Fibroblast of skin of left biceps (primary cell): ENCODE measurements at regions not wholly inside any gene's neighbourhood (a gene's known extent, or its start where the extent isn't known, plus 50 kb on each side); places are given as distances from the start of the nearest gene placed in this dataset.
"Not testable (repeated sequence)": the region's sequence is repeated elsewhere in the genome, so short reads cannot be mapped to it uniquely, and the experiment has no call there.

Experiments used
- DNase-seq, 2 experiments: peaks; one replicate each; pipeline ENCODE4 v3.0.0-alpha.2; 2013; ENCODE audit warnings: low read depth in 2 of 2

DNA sequence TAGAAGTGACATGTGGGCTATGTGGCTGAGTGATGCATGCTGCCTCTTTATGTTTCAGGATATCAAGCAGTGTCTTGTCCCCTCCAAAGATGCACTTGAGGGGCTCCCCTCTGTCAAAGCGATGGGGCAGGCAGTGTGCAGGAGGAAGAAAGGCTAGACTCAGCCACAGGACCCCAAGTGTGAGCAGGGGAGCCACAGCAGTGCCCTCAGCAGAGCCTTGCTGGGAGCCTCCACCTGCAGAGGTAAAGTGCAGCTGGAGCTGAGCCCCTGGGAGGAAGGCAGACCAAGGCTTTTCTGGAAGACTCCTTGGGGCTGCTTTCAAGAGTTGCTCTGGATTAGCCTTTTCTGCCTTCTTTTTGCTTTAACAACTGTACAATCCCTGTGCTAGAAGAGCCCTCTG lies 247.3 kb downstream of the DLEU7 start:
- no peak for DNase-seq

DNA sequence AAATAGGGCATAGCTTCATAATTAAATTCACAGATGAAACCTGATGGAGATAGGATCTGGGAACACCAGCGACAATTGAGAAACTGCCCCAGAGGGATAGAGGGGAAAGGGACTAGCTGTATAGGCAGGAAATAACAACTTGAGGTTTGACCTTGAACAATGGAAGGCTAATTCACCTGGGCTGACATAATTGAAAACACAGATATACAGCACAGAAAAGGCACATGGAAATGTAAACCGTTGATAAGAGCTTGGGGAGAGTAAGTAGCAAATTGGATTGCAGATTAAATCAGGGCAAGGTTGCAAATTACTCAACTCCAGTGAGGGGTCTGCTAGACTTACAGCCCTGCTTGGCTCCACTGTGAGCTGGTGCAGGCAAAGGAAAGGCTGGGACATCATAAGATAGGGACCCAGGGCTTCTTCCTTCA lies 246.7 kb downstream of the DLEU7 start:
- no peak for DNase-seq

DNA sequence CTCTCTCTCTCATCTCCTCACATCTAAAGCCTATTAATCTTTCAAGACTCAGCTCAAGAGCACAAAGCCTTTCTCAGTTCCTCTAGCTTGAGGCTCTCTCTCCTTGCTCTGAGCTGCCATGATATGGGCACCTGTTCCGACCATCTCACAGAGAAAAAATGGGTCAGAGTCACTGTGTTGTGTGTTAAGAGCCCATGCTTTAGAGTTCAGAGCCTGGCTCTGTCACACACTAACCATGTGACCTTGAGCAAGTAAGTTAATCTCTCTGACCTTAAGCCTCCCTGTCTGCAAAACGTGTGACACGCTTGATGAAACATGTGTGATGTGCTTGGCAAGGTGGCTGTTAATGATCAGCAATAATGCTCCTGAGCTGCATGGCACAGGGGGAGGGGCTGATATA lies 245.2 kb downstream of the DLEU7 start:
- no peak for DNase-seq

DNA sequence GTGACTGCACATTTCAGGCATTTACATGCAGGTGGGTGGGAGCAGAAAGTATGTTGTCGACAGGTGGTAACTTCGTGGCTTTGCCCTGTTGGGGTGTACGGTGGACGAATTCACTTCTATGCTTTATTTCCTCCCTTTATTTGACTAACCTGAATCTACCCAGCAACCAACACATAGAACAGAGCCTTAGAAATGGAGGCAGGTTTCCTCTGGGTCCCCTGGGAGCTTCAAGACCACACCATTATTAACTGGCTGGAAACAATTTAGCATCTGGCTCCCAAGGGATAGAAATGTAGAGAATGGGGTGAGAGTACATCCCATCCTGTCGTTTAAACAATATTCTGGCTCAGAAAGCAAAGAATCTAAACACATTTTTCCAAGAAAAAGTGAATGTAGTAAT lies 244.4 kb downstream of the DLEU7 start:
- no peak for DNase-seq

DNA sequence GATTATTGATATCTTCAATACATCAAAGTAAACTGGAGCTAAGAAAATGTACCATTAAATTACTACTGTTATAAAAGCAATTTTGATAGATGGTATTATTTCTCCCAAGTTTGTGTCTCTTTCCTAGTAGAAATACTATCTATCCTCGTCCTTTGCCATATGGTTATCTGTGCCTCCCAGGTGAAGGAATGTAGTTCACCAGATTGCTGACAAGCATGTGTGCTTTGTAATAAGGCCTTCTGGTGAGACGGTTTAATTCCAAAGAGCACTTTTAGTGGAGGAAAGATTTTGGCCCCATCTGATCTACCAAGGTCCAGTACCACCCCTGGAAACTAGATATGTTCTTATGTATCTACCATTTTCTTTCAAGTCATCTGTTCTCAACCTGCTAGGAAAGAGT lies 243.6 kb downstream of the DLEU7 start:
- DNase-seq = no peak

DNA sequence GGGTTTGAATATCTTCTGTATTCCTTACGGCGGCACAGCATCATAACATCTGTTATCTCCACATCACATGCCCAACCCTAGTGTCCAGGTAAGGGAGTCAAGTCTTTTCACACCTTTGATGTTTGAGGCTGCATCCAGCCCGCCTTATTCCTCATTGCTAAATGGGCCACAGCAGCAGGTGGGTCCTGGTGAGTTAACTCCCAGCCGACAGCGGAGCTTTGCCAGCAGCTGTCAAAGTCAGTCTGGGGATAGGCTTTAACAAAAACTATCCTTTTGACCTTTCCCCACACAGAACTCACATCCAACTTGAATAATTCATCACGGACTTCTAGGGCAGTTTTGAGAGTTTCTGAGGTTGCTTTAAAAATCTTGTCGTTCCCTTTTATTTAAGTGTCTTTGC lies 235.1 kb downstream of the DLEU7 start:
- no peak for DNase-seq

DNA sequence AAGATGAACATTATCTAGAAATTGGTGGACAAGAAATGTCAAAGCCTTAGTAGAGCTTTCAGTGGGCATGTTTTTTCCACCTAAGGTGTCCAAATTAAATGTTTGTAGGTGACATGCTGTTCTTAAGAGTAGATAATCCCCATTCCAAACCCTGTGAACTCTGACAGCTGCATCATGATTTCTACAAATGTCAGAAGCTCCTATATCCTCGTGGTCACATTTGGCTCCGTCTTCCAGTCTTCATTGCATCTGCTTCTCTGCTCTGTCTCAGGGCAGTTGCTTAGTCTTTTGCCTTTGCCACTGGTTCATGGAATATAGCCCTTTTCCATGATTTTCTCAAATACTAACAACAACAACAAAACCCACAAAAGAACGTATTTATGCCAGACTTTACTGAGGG lies 234.5 kb downstream of the DLEU7 start:
- no peak for DNase-seq

DNA sequence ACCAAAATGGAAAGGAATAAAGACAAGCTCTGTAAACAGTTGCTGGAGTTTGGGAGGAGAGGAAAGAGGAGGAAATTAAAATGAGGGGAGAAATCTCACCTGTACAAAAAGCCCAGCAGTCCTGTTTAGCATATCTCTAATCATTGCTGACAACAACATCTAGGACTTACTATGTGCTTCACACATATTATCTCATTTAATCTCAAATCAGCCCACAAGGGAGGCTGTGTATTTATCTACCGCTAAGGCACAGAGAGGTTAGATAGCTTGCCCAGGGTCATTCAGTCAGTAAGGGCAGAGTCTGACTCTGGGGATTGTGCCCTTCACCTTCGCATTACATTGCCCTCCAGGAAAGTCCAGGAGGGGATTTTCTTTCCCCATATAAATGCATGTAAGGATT lies 233.3 kb downstream of the DLEU7 start:
- DNase-seq = no peak

DNA sequence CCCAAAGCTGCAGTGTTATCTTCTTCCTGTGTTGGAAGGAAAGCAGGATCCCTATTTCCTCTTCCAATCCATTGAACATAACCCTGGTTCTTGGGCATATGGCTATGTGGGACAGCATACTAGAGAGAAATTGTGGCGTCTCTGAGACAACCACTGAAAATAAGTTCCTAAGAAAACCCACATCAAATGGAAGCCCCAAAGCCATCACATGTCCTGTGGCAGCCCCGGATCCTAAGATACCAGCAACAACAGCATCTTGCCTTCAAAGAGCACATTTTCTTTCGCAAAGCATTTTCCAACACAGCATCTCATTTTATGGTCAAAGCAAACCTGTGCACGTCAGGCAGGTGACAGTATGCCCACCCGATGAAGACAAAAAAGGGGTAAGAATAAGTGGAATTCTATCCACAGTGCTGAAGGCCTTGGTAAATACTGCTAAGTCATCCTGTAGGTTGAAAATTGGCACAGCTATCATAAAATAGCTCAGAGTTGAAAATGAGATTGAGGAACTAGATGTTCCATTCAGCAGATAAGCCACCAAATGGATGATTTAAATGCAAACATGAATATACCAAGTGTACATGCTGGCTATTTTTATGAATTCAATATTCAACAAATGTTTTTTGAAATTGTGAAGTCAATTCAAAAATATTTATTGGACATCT lies 232.2 kb downstream of the DLEU7 start:
- no peak for DNase-seq

DNA sequence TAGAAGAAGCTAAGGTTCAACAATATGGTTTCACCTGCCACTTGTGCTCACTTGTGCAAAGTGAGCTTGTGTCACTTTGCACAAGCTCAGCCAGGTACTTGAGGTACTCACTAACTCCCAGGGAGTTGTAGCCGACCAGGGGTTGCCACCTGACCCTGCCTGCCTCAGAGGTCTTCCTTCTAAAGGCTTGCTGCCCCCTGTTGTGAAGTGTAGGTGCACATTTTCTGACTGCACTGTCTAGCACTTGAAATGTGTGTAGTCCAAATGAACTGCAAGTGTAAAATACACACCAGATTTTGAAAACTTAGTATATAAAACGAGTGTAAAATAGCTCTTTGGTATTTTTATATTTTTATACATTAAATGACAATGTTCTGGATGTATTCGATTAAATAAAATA lies 230.8 kb downstream of the DLEU7 start:
- no peak for DNase-seq

DNA sequence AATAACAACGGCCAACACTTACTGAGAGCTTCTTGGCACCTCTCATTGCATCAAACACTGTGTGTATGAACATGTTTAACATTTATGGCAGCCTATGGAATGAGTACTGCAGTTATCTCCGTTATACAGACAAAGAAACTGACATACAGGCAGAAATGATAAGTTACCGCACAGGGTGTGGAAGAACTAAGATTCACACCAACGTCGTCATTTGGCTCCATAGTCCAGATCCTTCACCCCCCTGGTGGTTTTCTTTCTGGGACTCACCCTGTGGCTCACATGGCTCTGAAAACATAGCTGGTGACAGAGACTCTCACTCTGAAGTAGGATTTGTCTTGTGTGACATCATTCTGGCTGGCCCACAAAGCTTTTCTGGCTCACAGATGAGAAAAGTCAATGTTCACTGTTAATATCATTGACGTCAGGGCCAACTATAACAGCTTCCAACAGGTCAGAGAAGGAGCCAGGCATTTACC lies 230.1 kb downstream of the DLEU7 start:
- DNase-seq = no peak

DNA sequence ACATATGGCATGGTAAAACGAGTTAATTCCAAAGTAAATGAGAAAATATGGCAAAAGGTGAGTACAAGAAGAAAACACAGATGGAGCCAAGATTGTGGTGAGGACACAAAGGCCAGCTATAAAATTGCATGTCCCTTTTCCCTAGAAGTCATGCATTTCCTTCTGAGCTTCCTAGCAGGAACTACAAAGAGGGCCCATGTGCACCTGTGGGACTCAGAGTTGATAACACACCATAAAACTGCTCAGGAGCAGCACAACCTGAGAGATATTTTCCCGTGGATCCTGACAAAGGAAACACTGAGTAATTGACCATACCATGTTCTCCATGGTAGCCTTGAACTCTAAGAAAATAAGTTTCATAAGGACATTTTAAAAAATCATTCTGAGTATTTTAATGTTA lies 228.3 kb downstream of the DLEU7 start:
- no peak for DNase-seq

DNA sequence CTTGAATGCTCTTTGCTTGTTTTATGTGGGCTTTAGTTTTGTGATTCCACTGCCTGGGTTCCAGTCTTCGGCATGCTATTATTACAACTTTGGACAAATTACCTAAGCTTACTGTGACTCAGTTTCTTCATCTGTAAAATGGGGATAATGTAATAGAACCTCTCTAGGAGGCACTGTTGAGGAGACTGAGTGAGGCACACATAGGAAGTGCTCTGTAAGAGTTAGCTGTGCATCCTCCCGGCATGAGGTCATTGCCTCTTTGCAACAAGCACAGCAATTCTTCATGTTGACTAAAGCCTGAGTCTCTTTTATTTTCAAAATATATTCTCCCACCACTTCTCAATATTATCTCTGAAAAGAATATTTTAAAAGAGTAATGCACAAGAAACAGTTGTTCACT lies 227.4 kb downstream of the DLEU7 start:
- DNase-seq = no peak

DNA sequence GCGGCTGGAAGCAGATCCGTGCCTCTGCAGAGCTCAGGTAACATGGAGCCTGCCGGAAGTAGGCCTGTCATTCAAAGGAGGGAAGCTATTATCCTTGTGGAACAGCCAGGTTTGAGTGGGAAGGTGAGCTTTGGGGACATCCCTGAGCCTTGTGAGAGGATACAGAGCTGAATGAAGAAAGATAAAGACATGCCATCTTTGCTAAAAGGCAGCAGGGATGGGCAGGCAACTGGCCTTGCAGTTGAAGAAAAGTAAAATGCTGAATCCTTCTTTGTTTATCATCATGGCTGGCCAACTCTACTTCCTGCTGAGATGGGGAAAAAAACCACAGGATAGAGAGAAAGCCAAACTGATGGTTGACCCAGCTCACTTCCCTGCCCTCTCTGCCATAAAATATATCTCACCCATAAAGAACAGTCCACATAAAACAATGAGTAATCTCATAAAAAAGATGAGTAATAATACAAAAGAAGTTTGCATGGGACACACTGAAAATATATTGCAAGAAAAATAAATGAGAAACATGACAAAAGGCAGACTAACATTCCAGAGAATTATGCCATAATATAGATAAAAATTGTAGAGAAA lies 226.3 kb downstream of the DLEU7 start:
- DNase-seq = peak; percentile 71 to 79

DNA sequence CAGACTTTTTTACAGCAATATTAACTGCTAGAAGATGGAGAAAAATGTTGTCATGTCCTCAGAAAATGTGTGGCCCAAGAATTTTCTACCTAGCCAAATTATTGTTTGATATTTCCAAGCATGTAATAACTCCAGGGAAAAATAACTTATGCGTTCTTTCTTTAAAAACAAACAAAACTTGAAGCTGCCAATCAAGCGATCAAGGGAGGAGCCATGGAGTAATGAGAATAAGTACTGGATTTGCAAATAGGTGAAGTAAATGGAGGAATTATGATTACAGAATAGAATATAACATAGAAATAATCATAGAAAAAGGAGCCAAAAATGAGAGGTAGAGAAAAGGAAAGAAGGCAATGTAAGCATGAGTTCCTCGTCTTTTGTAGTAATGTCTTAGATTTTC lies 225.3 kb downstream of the DLEU7 start:
- no peak for DNase-seq

DNA sequence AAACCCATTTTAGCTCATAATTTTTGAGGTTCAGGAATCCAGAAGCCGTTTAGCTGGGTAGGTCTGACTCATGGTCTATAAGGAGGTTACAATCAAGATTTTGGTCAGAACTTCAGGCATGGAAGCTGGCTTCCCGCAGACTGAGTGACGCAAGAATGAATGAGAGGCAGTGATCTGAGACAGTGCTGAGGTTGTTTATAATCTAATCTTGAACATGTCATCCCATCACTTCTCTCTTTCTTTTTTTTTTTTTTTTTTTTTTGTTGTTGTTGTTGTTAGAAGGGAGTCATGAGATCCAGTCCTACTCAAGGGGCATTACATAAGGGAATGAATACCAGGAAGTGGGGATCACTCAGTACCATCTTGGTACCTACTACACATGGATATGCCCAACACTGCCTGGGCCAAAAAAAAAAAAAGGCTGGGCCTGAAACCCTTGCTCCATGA lies 217.4 kb downstream of the DLEU7 start:
- peak; percentile 42 to 44 for DNase-seq

DNA sequence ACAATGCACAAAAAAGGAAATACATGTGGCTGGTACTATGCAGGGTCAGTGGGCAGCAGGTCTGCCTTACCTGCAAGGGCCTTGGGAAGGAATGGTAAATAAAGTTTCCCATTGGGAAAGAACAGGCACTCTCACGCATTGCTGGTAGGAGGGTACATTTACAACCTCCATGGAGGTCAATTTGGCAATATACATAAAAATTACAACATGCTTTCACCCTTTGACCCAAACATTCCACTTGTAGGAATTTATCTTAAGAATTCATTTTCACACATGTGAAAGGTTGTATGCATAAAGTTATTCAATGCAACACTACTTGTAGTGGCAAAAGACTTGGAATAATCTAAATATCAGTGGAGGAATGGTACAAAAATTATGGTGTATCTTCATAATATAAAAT lies 216.4 kb downstream of the DLEU7 start:
- no peak for DNase-seq

DNA sequence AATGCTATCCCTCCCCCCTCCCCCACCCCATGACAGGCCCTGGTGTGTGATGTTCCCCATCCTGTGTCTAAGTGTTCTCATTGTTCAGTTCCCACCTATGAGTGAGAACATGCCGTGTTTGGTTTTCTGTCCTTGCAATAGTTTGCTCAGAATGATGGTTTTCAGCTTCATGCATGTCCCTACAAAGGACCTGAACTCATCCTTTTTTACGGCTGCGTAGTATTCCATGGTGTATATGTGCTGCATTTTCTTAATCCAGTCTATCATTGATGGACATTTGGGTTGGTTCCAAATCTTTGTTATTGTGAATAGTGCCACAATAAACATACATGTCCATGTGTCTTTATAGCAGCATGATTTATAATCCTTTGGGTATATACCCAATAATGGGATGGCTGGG lies 215.0 kb downstream of the DLEU7 start:
- not testable (repeated sequence) for DNase-seq

DNA sequence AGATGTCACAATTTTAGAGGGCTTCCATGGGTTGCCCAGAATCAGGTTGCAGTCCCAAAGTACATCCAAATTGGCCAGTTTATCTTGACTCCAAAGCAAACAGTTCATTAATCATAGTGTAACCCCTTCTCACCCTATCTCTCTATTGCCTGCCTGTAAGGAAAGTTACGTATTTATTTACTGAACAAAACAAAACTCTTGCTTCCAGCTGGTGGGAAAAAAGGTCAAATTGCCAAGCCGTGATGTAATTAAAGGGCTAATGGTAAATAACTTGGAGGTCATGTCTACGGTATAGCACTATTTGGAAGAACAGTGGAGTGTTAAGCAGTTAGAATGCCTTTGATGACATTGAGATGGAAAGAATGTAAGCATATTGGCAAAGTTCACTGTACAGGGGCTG lies 214.0 kb downstream of the DLEU7 start:
- no peak for DNase-seq

DNA sequence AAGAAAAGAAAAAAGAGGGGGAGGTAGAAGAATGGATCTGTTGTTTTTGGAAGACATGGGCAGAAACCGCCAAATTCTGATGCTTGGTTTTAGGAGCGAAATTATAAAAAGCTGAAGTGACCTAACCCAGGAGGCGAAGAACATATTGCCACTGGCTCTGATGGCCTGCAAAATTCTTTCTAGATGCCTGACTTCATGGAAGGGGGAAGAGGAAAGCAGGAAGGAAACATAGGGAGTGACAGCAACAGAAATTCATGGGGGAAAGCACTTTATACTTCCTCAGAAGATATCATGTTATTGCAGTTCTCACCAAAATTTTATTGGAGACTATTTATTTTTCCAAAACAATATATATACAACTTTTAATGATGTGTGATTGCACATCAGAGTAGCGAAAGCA lies 213.5 kb downstream of the DLEU7 start:
- no peak for DNase-seq

DNA sequence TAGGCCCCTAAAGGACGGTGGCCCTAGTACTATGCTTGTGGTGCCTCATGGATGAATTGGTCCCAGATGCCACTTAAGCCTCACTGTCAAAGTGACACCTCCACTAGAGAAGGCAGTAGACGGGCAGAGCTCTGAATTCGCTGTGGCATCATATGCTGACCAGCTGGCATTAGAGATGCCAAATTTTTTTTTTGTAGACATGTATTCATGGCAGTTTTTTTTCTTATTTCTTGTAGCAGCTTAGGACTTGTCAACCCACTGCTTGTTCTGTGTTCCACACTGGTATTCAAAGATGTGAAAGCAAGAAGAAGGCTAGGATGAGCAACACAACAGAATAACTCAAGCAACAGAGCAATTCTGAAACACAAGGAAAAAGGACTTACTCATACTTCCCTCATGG lies 212.5 kb downstream of the DLEU7 start:
- no peak for DNase-seq

DNA sequence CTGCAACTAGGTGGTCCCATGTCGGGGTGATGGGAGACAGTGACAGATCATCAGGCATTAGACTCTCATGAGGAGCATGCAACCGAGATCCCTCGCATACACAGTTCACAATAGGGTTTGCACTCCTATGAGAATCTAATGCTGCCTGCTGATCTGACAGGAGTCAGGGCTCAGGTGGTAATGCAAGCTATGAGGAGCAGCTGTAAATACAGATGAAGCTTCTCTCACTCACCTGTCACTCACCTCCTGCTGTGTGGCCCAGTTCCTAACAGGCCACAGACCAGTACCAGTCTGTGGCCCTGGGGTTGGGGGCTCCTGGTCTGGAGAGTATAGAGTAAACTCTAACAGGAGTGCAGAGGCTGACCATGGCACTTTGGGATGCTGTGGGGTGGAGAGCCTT lies 209.2 kb downstream of the DLEU7 start:
- DNase-seq = no peak

DNA sequence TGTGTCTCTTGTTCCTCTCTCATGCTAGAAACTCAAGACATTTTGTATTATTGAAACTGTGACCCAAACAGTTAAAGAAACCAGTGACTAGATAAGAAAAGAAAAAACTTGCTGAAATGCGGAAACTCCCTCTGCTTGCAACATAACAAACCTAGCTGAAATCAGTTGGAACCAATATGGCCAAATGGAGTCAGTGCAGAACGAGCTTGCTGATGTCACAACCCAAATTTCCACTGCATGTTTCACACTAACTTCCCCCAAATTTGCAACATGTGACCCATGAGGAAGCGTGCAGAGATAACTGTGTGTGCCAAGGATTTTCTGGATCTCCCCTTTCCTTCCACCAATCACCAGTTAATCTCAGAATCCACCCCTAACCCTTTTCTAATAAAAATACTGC lies 208.0 kb downstream of the DLEU7 start:
- no peak for DNase-seq
